GM21717 (cell line): ENCODE measurements at regions not wholly inside any gene's neighbourhood (a gene's known extent, or its start where the extent isn't known, plus 50 kb on each side); places are given as distances from the start of the nearest gene placed in this dataset.

Experiments used
- ATAC-seq: cut with Tn5 transposase; IDR thresholded peaks from one replicate; pipeline ENCODE4 v1.9.1; 2021; ENCODE audit warnings: mild to moderate bottlenecking, moderate library complexity; ENCODE audit not compliant: unreplicated experiment

DNA sequence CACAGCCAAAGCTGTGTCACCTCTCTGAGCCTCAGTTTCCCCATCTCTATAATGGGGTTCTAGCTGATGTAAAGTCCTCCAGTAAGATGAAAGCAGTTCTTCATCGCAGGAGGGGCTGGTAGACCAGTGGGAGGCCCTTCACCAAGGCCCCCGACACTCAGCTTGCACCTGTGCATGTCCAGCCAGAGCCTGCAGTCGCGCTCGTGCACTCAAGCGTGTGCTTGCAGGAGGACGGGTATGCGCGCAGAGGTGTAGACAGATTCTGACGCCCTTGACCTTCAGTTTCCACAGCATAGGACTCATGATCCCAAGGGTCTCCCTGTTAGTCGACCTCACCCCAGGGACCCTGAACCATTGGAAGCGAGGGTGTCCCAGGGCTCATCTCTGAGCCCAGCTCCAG is 633.7 kb downstream of the TBC1D22A start:
- no peak for ATAC-seq

DNA sequence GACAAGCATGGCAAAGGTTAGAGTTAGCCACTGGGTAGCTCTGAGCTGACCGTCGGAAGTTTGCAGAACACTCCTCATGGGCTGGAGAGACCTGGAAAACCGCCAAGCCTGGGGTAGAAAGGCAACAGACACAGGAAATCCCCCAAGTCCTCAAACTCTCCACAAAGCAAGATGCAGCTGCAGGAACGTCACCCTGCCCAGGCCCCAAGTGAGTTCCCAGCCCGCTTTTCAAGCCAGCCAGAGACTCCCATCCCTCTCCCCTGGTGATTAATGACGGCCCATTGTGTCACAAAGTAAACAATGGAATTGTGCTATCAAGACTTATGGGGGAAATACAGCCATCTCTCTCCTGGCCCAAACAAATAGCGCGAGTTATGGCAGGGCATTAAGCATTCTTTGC is 633.0 kb downstream of the TBC1D22A start:
- no peak for ATAC-seq

GRCh38 chr22:47394504-47395440 is 632.3 kb downstream of the TBC1D22A start:
- ATAC-seq = no peak

DNA sequence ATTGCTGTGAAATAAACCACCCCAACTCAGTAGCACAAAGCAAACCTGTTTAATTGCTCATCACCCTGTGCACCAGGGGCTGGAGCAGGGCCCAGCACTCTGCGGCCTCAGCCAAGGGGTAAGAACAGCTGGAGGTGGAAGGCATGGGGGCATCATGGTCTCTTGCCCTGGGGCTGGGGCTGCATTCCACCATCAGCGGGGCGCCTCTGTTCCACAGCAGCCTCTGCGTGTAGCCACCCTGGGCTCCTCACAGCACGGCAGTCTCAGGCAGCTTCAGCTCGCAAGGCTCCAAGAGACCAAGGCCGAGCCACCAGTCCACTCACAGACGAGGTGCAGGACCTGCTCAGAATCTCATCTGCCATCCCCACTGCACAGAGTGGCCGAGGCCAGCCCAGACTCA is 630.7 kb downstream of the TBC1D22A start:
- no peak for ATAC-seq

GRCh38 chr22:47392729-47393128 is 630.3 kb downstream of the TBC1D22A start:
- ATAC-seq = no peak

DNA sequence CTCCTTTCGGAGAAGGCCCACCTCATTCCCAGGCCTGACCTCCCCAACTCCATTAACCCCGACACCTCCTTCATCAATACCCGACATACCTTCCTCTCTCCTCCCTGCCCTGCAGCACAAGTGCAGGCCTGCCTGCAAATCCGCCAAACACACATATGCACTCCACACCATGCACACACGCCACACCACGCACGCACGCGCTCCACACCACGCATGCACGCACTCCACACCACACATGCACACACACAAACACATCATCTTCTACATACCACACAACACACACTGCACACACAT is 629.6 kb downstream of the TBC1D22A start:
- no peak for ATAC-seq

GRCh38 chr22:47391169-47392053 is 629.0 kb downstream of the TBC1D22A start:
- no peak for ATAC-seq

DNA sequence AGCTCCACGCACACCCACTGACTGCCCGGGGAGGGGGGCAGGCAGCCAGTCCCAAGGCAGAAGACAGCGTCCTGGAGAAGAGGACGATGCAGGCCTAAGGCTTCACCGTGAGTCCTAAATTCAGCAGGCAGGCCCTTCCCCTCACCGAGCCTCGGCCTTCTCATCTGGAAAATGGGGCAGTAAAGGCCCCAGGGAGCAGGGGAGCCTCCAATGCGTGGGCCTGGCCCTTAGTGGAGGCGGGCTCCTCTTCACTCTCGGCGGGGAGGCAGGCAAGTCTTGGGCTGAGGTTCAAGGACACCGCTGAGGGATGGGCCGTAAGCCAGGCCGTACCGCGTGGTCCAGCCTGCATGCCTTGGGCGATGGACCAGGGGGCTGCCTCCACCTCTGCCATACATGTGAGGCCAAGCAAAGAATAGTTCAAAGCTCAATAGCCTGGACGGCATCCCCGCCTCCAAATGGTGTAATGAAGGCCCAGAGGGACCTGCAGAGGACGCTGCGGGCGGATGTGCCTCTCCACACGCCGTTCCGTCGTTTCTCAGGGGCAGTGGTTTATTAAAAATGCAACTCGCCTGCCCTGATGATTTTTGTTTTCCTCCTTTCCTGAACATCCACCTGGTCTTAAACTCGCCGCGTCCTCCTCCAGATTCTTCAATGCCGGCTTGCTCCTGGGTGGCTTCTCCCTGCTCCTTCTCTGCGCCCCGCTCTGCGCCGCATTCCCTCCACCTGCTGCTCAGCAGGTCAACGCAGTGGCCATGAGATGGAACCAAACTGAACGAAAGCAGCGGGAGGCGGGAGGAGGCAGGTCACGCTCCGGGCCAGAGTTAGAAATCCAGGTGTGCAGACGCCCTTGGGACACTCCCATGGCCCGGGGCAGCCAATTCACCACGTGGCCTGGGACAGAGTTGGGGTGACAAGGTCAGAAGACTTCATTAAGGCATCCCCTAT is 627.8 kb downstream of the TBC1D22A start:
- no peak for ATAC-seq

DNA sequence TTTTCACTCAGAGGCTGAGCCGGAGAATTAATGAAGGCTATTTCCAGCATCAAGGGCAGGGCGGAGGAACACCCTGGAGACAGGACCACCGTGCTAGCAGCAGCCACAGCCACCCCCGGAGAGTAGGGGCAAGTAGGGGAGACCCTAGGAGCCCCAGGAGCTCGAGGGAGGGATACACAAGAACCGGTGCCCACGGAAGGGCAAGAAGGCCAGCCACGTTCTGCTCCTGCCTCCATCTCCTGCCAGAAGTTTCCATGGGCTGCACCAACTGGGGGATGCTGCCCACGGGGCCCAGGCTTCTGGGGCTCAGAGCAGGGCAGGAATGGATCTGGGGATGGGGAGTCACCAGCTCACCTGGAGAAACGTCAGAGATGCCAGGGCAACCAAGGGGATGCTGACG is 626.8 kb downstream of the TBC1D22A start:
- ATAC-seq = no peak

DNA sequence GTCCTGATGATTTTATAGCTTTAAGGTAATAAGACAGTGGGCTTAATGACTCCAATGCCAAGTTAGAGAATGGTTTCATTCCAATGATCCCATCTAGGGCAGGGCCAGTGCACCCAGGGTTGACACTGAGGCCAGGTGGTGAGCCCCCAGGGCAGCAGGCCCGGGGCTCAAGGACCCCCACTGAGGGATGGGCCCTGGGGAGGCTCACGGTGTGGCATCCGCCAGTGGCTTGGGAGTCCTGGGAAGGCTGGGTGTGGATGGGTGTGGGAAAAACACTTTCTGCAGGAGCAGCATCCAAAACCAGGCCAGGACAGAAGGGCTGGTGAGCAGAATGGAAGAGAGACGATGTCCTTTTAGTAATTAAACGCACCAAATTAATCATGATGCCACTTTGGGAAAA is 626.3 kb downstream of the TBC1D22A start:
- no peak for ATAC-seq

DNA sequence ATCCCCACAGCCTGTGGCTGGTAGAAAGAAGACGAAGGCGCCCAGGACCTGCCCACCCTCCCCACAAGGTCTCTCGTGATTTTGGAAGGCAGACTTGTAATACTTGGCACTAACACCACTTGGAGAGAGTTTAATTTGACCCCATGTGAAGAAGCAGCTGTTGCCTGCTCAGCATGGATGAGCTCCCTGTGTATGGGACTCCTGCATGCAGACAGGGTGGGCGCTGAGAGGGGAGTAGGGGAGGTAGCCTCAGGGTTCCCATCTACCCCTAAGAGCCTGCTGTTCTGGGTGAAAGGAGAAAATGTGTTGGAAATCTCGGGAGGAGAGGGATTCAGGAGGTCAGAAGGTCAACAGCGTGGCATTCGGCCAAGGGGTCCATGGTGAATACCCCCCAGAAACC is 625.9 kb downstream of the TBC1D22A start:
- ATAC-seq = no peak

DNA sequence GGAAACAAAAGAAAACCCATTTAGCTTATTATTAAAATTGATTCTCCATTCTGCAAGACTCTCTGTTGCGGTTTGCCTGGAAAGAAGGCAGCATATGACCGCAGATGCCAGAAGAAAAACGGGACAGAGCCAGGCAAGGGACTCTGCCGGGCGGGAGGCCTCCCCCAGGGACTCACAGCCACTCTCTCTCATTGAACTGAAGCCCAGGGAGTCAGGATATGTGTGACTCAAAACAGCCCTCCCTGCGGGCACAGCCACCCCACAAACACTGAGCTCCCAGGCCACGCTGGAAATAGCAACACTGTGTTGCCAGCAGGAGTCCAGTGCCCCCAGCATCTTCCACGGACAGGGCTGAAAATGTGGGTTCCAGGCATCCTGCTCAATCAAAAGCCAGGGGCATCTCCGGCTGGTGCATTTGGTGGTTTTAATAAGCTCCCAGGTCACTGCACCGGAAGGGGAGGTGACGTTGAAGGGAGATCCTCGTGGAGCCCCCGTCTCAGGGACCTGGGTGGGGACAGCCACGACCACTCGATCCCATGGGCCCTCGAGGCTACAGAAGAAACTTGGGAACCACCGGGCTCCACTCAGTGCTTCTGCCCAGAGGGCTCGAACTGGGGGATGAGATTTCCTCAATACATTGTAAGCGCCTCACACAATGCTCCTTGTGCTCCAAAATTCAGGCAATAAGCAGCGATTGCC is 624.5 kb downstream of the TBC1D22A start:
- ATAC-seq = no peak

DNA sequence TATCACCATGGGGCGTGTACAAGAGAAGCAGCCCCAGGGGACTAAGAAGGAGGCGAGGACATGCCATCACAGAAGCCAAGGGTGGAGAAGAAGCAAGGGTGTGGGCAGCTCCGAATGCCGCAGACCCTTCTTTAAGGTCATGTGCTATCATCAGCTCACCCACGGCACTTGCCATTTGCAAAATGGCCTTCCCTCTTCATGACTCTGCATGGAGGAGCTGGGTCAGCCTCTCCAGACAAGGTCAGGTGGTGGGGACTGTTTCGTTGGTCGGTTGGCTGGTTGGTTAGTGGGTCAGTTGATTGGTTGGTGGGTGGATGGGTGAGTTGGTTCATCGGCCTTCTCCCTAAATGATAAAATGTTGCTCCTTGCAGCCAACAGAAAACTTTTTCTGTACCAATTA is 622.5 kb downstream of the TBC1D22A start:
- no peak for ATAC-seq

- ATAC-seq = no peak
Measured at GRCh38 chr22:47382164-47382890, 619.9 kb downstream of the TBC1D22A start.

- ATAC-seq = no peak
Measured at GRCh38 chr22:47381240-47381639, 618.8 kb downstream of the TBC1D22A start.

DNA sequence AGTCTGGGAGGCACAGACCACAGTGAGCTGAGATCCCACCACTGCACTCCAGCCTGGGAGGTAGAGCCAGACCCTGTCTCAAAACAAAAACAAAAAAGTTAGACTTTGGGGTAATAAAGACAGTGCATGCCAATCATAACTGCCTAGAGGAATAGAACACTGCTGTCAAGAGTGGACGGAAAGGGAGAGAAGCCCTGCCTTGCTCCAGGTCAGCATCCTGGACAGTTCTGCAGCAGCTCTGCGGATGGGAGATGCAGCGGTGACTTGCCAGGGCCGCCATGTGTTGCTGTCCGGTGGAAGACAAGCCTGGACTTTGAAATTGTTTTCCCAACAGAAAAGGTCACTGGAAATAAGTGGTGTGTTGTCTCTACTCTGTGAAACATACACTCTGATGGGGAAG is 618.2 kb downstream of the TBC1D22A start:
- ATAC-seq = no peak

- ATAC-seq = no peak
Measured at GRCh38 chr22:47379037-47379436, 616.6 kb downstream of the TBC1D22A start.

- ATAC-seq = no peak
Measured at GRCh38 chr22:47377926-47378560, 615.6 kb downstream of the TBC1D22A start.

- no peak for ATAC-seq
Measured at GRCh38 chr22:47376901-47377505, 614.6 kb downstream of the TBC1D22A start.
